PFSK-1 (cell line): ENCODE measurements at regions not wholly inside any gene's neighbourhood (a gene's known extent, or its start where the extent isn't known, plus 50 kb on each side); places are given as distances from the start of the nearest gene placed in this dataset.

Source experiments
- POLR2AphosphoS5 ChIP-seq: IDR thresholded peaks from 2 replicates; pipeline ENCODE4 v1.6.1; 2012; ENCODE audit warnings: low read depth, mild to moderate bottlenecking, control low read depth, low read length, moderate library complexity
- TAF1 ChIP-seq: IDR thresholded peaks from 2 replicates; pipeline ENCODE4 v1.6.1; 2012; ENCODE audit warnings: low read length, control low read depth, borderline replicate concordance; ENCODE audit not compliant: insufficient read depth
- TF ChIP-seq, protein P1 (sequence below), 2 experiments: IDR thresholded peaks; 2 replicates each; pipeline versions ENCODE4 v1.6.1 to v1.8.0; 2011 to 2012; ENCODE audit warnings: low read depth in 2 of 2, low read length in 2 of 2, control low read depth in 1 of 2, inconsistent platforms in 1 of 2, mild to moderate bottlenecking in 1 of 2, moderate library complexity in 1 of 2; ENCODE audit not compliant: insufficient read depth in 1 of 2

DNA sequence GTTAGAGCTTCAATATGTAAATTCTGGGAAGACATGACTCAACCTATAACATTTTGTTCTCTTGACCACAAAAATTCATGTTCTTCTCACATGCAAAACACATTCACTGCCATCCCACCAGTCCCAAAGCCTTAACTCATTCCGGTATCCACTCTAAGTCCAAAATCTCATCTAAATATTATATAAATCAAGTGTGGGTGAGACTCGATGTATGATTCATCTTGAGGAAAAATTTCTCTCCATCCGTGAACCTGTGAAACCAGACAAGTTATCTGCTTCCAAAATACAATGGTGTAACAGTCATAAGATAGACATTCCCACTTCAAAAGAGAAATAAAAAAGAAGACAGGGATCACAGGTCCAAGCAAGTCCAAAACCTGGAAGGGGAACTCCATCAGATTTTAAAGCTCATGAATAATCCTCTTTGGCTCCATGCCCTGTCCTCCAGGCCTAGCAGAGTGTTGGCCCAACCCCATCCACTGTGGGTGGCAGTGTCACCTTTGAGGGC, 101.3 kb downstream of the RAD51AP2 start:
- TF ChIP-seq POLR2AphosphoS5 (no peak), TAF1 (no peak)
- TF ChIP-seq, protein P1, sequence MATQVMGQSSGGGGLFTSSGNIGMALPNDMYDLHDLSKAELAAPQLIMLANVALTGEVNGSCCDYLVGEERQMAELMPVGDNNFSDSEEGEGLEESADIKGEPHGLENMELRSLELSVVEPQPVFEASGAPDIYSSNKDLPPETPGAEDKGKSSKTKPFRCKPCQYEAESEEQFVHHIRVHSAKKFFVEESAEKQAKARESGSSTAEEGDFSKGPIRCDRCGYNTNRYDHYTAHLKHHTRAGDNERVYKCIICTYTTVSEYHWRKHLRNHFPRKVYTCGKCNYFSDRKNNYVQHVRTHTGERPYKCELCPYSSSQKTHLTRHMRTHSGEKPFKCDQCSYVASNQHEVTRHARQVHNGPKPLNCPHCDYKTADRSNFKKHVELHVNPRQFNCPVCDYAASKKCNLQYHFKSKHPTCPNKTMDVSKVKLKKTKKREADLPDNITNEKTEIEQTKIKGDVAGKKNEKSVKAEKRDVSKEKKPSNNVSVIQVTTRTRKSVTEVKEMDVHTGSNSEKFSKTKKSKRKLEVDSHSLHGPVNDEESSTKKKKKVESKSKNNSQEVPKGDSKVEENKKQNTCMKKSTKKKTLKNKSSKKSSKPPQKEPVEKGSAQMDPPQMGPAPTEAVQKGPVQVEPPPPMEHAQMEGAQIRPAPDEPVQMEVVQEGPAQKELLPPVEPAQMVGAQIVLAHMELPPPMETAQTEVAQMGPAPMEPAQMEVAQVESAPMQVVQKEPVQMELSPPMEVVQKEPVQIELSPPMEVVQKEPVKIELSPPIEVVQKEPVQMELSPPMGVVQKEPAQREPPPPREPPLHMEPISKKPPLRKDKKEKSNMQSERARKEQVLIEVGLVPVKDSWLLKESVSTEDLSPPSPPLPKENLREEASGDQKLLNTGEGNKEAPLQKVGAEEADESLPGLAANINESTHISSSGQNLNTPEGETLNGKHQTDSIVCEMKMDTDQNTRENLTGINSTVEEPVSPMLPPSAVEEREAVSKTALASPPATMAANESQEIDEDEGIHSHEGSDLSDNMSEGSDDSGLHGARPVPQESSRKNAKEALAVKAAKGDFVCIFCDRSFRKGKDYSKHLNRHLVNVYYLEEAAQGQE (IDR thresholded peaks at IDR 0.05; ENCODE audit: insufficient read depth in 1 of 2, low read depth in 2 of 2, low read length in 2 of 2): no peak
